IMR-90 (cell line): ENCODE measurements at regions not wholly inside any gene's neighbourhood (a gene's known extent, or its start where the extent isn't known, plus 50 kb on each side); places are given as distances from the start of the nearest gene placed in this dataset.

Source experiments
- ATAC-seq: fragments of 200-7000 bp; cut with Tn5 transposase; 2 replicates; pipeline ENCODE4 v1.9.1; 2020; ENCODE audit warnings: low read depth, mild to moderate bottlenecking, moderate library complexity
- BruUV-seq: library from RNA; stranded (reverse); fragments of 400-500 nt; replicated peaks from 2 replicates; lab custom pipeline; 2021; lab: Mats Ljungman, UMichigan
- CTCF ChIA-PET: fragments of 300-600 bp; formaldehyde crosslinking; extraction: SDS; loops from one replicate; lab custom pipeline; 2021; ENCODE audit warnings: antibody characterized with exemption; lab: Yijun Ruan, JAX
- POLR2A ChIA-PET: fragments of 300-600 bp; sonication (Branson Sonifier 250); formaldehyde crosslinking; loops from one replicate; lab custom pipeline; 2022; ENCODE audit warnings: antibody characterized with exemption; ENCODE audit not compliant: unreplicated experiment; lab: Charles Lee
- DNase-seq: peaks from one replicate; pipeline ENCODE4 v3.0.0; 2013
- H2AFZ ChIP-seq: replicated peaks from 2 replicates; pipeline ENCODE3; 2013; ENCODE audit warnings: low read length, mild to moderate bottlenecking; ENCODE audit not compliant: poor library complexity
- H2AK5ac ChIP-seq: 2 replicates; pipeline ENCODE4 v1.6.1; 2013; ENCODE audit warnings: low read depth, low read length, inconsistent platforms
- H2AK9ac ChIP-seq: replicated peaks from 2 replicates; pipeline ENCODE3; 2013; ENCODE audit warnings: mild to moderate bottlenecking, low read depth, low read length, moderate library complexity; ENCODE audit not compliant: poor library complexity
- H2BK120ac ChIP-seq: 2 replicates; pipeline ENCODE4 v1.6.1; 2013; ENCODE audit warnings: low read depth, low read length, inconsistent platforms
- H2BK15ac ChIP-seq: 3 replicates; pipeline ENCODE4 v1.6.1; 2013; ENCODE audit warnings: low read depth, low read length, inconsistent platforms
- H2BK20ac ChIP-seq: 2 replicates; pipeline ENCODE4 v1.6.1; 2013; ENCODE audit warnings: low read depth, mild to moderate bottlenecking, inconsistent platforms, low read length, moderate library complexity
- H2BK5ac ChIP-seq: 2 replicates; pipeline ENCODE4 v1.6.1; 2013; ENCODE audit warnings: mild to moderate bottlenecking, low read depth, low read length, inconsistent platforms; ENCODE audit not compliant: poor library complexity, severe bottlenecking
- H3K14ac ChIP-seq: replicated peaks from 2 replicates; pipeline ENCODE4 v1.6.1; 2013; ENCODE audit warnings: low read depth, low read length, inconsistent platforms
- H3K18ac ChIP-seq: 2 replicates; pipeline ENCODE4 v1.6.1; 2013; ENCODE audit warnings: low read depth, low read length, control low read depth
- H3K23ac ChIP-seq: 2 replicates; pipeline ENCODE4 v1.6.1; 2013; ENCODE audit warnings: low read depth, low read length, inconsistent platforms
- H3K27ac ChIP-seq: 2 replicates; pipeline ENCODE4 v1.5.1; 2013; ENCODE audit warnings: mild to moderate bottlenecking, control low read depth, low read length; ENCODE audit not compliant: insufficient read depth
- H3K27me3 ChIP-seq: 2 replicates; pipeline ENCODE4 v1.6.1; 2013; ENCODE audit warnings: low read length; ENCODE audit not compliant: control insufficient read depth, insufficient read depth
- H3K36me3 ChIP-seq: 2 replicates; pipeline ENCODE4 v1.6.1; 2013; ENCODE audit warnings: low read length, mixed read lengths; ENCODE audit not compliant: control insufficient read depth, insufficient read depth
- H3K4ac ChIP-seq: 2 replicates; pipeline ENCODE4 v1.6.1; 2013; ENCODE audit warnings: low read depth, low read length, inconsistent platforms
- H3K4me1 ChIP-seq: 2 replicates; pipeline ENCODE4 v1.6.1; 2013; ENCODE audit warnings: low read length, mixed read lengths; ENCODE audit not compliant: control insufficient read depth, insufficient read depth
- H3K4me2 ChIP-seq: 2 replicates; pipeline ENCODE4 v1.6.1; 2013; ENCODE audit warnings: low read depth, mild to moderate bottlenecking, control low read depth, low read length, moderate library complexity
- H3K4me3 ChIP-seq: 2 replicates; pipeline ENCODE4 v1.5.1; 2013; ENCODE audit warnings: low read depth, mild to moderate bottlenecking, control low read depth, low read length, moderate library complexity; ENCODE audit not compliant: insufficient read depth
- H3K56ac ChIP-seq: 2 replicates; pipeline ENCODE4 v1.6.1; 2013; ENCODE audit warnings: low read length, inconsistent platforms; ENCODE audit not compliant: insufficient read depth; ENCODE audit errors: extremely low read depth
- H3K79me1 ChIP-seq, 2 experiments: 2 replicates each; pipeline ENCODE4 v1.6.1; 2013; ENCODE audit warnings: low read length in 2 of 2, inconsistent platforms in 1 of 2, low read depth in 1 of 2
- H3K9ac ChIP-seq: 2 replicates; pipeline ENCODE4 v1.6.1; 2013; ENCODE audit warnings: low read depth, low read length, control low read depth
- H3K9me1 ChIP-seq: 2 replicates; pipeline ENCODE4 v1.6.1; 2013; ENCODE audit warnings: low read length, inconsistent platforms; ENCODE audit not compliant: insufficient read depth
- H3K9me3 ChIP-seq: 2 replicates; pipeline ENCODE4 v1.6.1; 2013; ENCODE audit warnings: low read length; ENCODE audit not compliant: control insufficient read depth, insufficient read depth
- H4K20me1 ChIP-seq: 2 replicates; pipeline ENCODE4 v1.6.1; 2013; ENCODE audit warnings: low read length, inconsistent platforms; ENCODE audit not compliant: insufficient read depth
- H4K5ac ChIP-seq: 2 replicates; pipeline ENCODE4 v1.6.1; 2013; ENCODE audit warnings: mild to moderate bottlenecking, low read depth, low read length, control low read depth
- H4K8ac ChIP-seq, 2 experiments: 2 replicates each; pipeline ENCODE4 v1.6.1; 2013; ENCODE audit warnings: low read depth in 2 of 2, low read length in 2 of 2, control low read depth in 1 of 2, inconsistent platforms in 1 of 2
- H4K91ac ChIP-seq: 2 replicates; pipeline ENCODE4 v1.6.1; 2013; ENCODE audit warnings: low read depth, low read length, inconsistent platforms; ENCODE audit not compliant: insufficient read depth
- BHLHE40 ChIP-seq: fragments of 150-350 bp; IDR thresholded peaks from 2 replicates; pipeline ENCODE4 v1.6.1; 2016; ENCODE audit warnings: mild to moderate bottlenecking, low read depth, low read length
- CEBPB ChIP-seq: IDR thresholded peaks from 2 replicates; pipeline ENCODE4 v1.6.1; 2012; ENCODE audit warnings: low read depth, low read length, improper control_type of control experiment
- CTCF ChIP-seq: conservative IDR thresholded peaks from 2 replicates; pipeline ENCODE4 v1.5.1; 2012; ENCODE audit warnings: mild to moderate bottlenecking, low read depth, low read length, improper control_type of control experiment
- FOS ChIP-seq: fragments of 150-350 bp; IDR thresholded peaks from 2 replicates; pipeline ENCODE4 v1.6.1; 2016; ENCODE audit warnings: low read depth, low read length
- MAFK ChIP-seq: IDR thresholded peaks from 2 replicates; pipeline ENCODE4 v1.6.1; 2012; ENCODE audit warnings: low read depth, low read length, improper control_type of control experiment
- MAZ ChIP-seq: IDR thresholded peaks from 2 replicates; pipeline ENCODE4 v1.6.1; 2012; ENCODE audit warnings: low read depth, mild to moderate bottlenecking, low read length, improper control_type of control experiment, moderate library complexity, borderline replicate concordance
- MXI1 ChIP-seq: IDR thresholded peaks from 2 replicates; pipeline ENCODE4 v1.6.1; 2012; ENCODE audit warnings: low read depth, mild to moderate bottlenecking, low read length, moderate library complexity, borderline replicate concordance
- NFE2L2 ChIP-seq: fragments of 150-350 bp; IDR thresholded peaks from 2 replicates; pipeline ENCODE4 v1.6.1; 2016; ENCODE audit warnings: low read depth, mild to moderate bottlenecking, low read length
- POLR2A ChIP-seq: IDR thresholded peaks from 2 replicates; pipeline ENCODE4 v1.6.1; 2012; ENCODE audit warnings: mild to moderate bottlenecking, low read depth, low read length
- RAD21 ChIP-seq: IDR thresholded peaks from 2 replicates; pipeline ENCODE4 v1.6.1; 2012; ENCODE audit warnings: low read length, improper control_type of control experiment
- RCOR1 ChIP-seq: IDR thresholded peaks from 2 replicates; pipeline ENCODE4 v1.6.1; 2012; ENCODE audit warnings: mild to moderate bottlenecking, low read length, improper control_type of control experiment; ENCODE audit not compliant: insufficient replicate concordance
- RFX5 ChIP-seq: IDR thresholded peaks from 2 replicates; pipeline ENCODE4 v1.8.0; 2012; ENCODE audit warnings: low read depth, mild to moderate bottlenecking, low read length, moderate library complexity
- SMC3 ChIP-seq: fragments of 150-350 bp; IDR thresholded peaks from 2 replicates; pipeline ENCODE4 v1.6.1; 2016; ENCODE audit warnings: low read depth, mild to moderate bottlenecking, antibody characterized with exemption, low read length, moderate library complexity
- WGBS, 2 experiments: methylation state at CpG; one replicate each; pipeline versions ENCODE4 v1.1.5 to v1.1.7; 2013; ENCODE audit warnings: missing lambda C conversion rate in 2 of 2; ENCODE audit not compliant: insufficient read length in 1 of 2; ENCODE audit errors: extremely low coverage in 2 of 2; 5-methylcytosine and 5-hydroxymethylcytosine counted together
- dilution Hi-C: fragments of 300-500 bp; cut with HindIII; formaldehyde crosslinking; loops from one replicate; pipeline ENCODE4 v1.14.3; 2018; ENCODE audit warnings: low sequenced_read_pairs; ENCODE audit not compliant: unreplicated experiment
- in situ Hi-C: fragments of 300-500 bp; cut with MboI; formaldehyde crosslinking; loops from 3 replicates; pipeline ENCODE4 v1.14.3; 2019; ENCODE audit warnings: low sequenced_read_pairs, inconsistent platforms, mixed read lengths
- intact Hi-C: fragments of 100-400 bp; cut with micrococcal nuclease; formaldehyde crosslinking; loops from 2 replicates; pipeline ENCODE4 v1.10.0; 2022
- TF ChIP-seq, protein P1 (sequence below): fragments of 150-350 bp; IDR thresholded peaks from 2 replicates; pipeline ENCODE4 v1.6.1; 2016; ENCODE audit warnings: low read depth, mild to moderate bottlenecking, low read length, moderate library complexity, borderline replicate concordance

GRCh38 chr1:99537886-99538617 lies 107.9 kb upstream of the PALMD start:
- no peak for TF ChIP-seq SMC3
- no peak for TF ChIP-seq POLR2A
- no peak for TF ChIP-seq NFE2L2
- no peak for TF ChIP-seq CTCF
- no peak for TF ChIP-seq RFX5
- TF ChIP-seq CEBPB: no peak
- no peak for TF ChIP-seq MXI1
- no peak for TF ChIP-seq MAFK
- no peak for TF ChIP-seq RCOR1
- no peak for TF ChIP-seq MAZ
- TF ChIP-seq RAD21: no peak
- no peak for TF ChIP-seq FOS
- no peak for TF ChIP-seq BHLHE40
- TF ChIP-seq, protein P1, sequence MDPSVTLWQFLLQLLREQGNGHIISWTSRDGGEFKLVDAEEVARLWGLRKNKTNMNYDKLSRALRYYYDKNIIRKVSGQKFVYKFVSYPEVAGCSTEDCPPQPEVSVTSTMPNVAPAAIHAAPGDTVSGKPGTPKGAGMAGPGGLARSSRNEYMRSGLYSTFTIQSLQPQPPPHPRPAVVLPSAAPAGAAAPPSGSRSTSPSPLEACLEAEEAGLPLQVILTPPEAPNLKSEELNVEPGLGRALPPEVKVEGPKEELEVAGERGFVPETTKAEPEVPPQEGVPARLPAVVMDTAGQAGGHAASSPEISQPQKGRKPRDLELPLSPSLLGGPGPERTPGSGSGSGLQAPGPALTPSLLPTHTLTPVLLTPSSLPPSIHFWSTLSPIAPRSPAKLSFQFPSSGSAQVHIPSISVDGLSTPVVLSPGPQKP: no peak
- Histone ChIP-seq H3K18ac (no peak overlapping the region), H4K5ac (no peak overlapping the region), H3K4me3 (no peak overlapping the region), H3K56ac (no peak overlapping the region), H2AK9ac (no peak overlapping the region), H4K8ac (no peak overlapping the region), H2BK20ac (no peak overlapping the region), H3K9ac (no peak overlapping the region), H2AFZ (no peak overlapping the region), H2BK120ac (no peak overlapping the region), H2BK15ac (no peak overlapping the region), H3K23ac (no peak overlapping the region), H4K91ac (no peak overlapping the region), H3K4ac (no peak overlapping the region), H3K79me1 (no peaks in the 10 kb centered on the region), H4K20me1 (no peaks in the 10 kb centered on the region), H3K36me3 (no peaks in the 10 kb centered on the region), H3K9me1 (no peaks in the 10 kb centered on the region), H3K9me3 (no peaks in the 10 kb centered on the region), H3K4me2 (no peak overlapping the region), H3K14ac (no peak overlapping the region), H3K27me3 (no peaks in the 10 kb centered on the region), H2AK5ac (no peak overlapping the region), H3K27ac (no peak overlapping the region), H2BK5ac (no peak overlapping the region), H3K4me1 (no peaks in the 10 kb centered on the region)
- dilution Hi-C loops (no loop called here), in situ Hi-C loops (no loop called here), intact Hi-C loops (no loop called here)
- no peak for DNase-seq
- no CpG with 5 or more reads among the region's 5 CpGs for WGBS, 2 experiments
- ChIA-PET CTCF (interaction anchor here (0.5 kb wide), 1 partner anchor 147 kb away, joined by 5 read pairs; no protein-coding TSS in a partner anchor), POLR2A (no interaction called here)
- ATAC-seq: no peak
- no TSS peak for BruUV-seq
